CD4-positive, alpha-beta memory T cell (primary cell): ENCODE measurements at regions not wholly inside any gene's neighbourhood (a gene's known extent, or its start where the extent isn't known, plus 50 kb on each side); places are given as distances from the start of the nearest gene placed in this dataset.

Source experiments
- CTCF ChIA-PET: fragments of 350-600 bp; sonication (Branson Sonifier 250); formaldehyde crosslinking; loops from one replicate; lab custom pipeline; 2021; ENCODE audit warnings: inconsistent platforms; ENCODE audit not compliant: partially characterized antibody; lab: Charles Lee
- POLR2A ChIA-PET: fragments of 350-600 bp; sonication (Branson Sonifier 250); formaldehyde crosslinking; loops from one replicate; lab custom pipeline; 2021; ENCODE audit not compliant: partially characterized antibody; lab: Charles Lee
- DNase-seq, 5 donors: peaks; one replicate each; pipeline versions ENCODE4 v3.0.0 to v3.0.0-alpha.2; 2020 to 2022; ENCODE audit warnings: mixed read lengths in 1 of 5
- H3K27ac ChIP-seq: one replicate; pipeline ENCODE4 v1.7.0; 2013; ENCODE audit warnings: low read depth, low read length
- H3K27me3 ChIP-seq: 2 replicates; pipeline ENCODE4 v1.7.0; 2013; ENCODE audit warnings: mild to moderate bottlenecking, low read length, moderate library complexity; ENCODE audit not compliant: insufficient read depth
- H3K36me3 ChIP-seq: 2 replicates; pipeline ENCODE4 v1.7.0; 2013; ENCODE audit warnings: mild to moderate bottlenecking, low read length, moderate library complexity; ENCODE audit not compliant: insufficient read depth
- H3K4me1 ChIP-seq: 2 replicates; pipeline ENCODE4 v1.7.0; 2013; ENCODE audit warnings: mild to moderate bottlenecking, low read length, moderate library complexity; ENCODE audit not compliant: insufficient read depth
- H3K4me3 ChIP-seq, 2 donors: one replicate each; pipeline ENCODE4 v1.7.0; 2013; ENCODE audit warnings: low read length in 2 of 2, mild to moderate bottlenecking in 1 of 2
- H3K9me3 ChIP-seq, 2 donors: one replicate each; pipeline ENCODE4 v1.7.0; 2013; ENCODE audit warnings: low read length in 2 of 2, control low read depth in 1 of 2; ENCODE audit not compliant: control insufficient read depth in 1 of 2
- H3K27ac Mint-ChIP-seq, 7 donors: one replicate each; pipeline ENCODE4 v1.8.0; 2020 to 2021; ENCODE audit warnings: mixed read lengths in 7 of 7, mild to moderate bottlenecking in 6 of 7, inconsistent platforms in 3 of 7, moderate library complexity in 3 of 7
- H3K27me3 Mint-ChIP-seq, 2 donors: one replicate each; pipeline ENCODE4 v1.8.0; 2020 to 2021; ENCODE audit warnings: mixed read lengths in 2 of 2
- H3K36me3 Mint-ChIP-seq, 2 donors: one replicate each; pipeline ENCODE4 v1.8.0; 2020 to 2021; ENCODE audit warnings: mixed read lengths in 2 of 2, inconsistent platforms in 1 of 2, mild to moderate bottlenecking in 1 of 2
- H3K4me1 Mint-ChIP-seq, 4 donors: one replicate each; pipeline ENCODE4 v1.8.0; 2020 to 2021; ENCODE audit warnings: mixed read lengths in 4 of 4, mild to moderate bottlenecking in 1 of 4
- H3K4me3 Mint-ChIP-seq, 8 donors: one replicate each; pipeline ENCODE4 v1.8.0; 2020 to 2021; ENCODE audit warnings: mixed read lengths in 8 of 8, mild to moderate bottlenecking in 7 of 8, moderate library complexity in 6 of 8, inconsistent platforms in 3 of 8
- H3K9me3 Mint-ChIP-seq, 8 donors: one replicate each; pipeline ENCODE4 v1.8.0; 2020 to 2021; ENCODE audit warnings: mixed read lengths in 8 of 8, mild to moderate bottlenecking in 5 of 8, inconsistent platforms in 3 of 8, moderate library complexity in 1 of 8
- intact Hi-C: fragments of 100-400 bp; cut with micrococcal nuclease; formaldehyde crosslinking; loops from one replicate; pipeline ENCODE4 v1.15.1; 2023

- H3K27me3 ChIP-seq, result no peaks in the 10 kb centered on the region
- H3K4me3 ChIP-seq, result no peak overlapping the region
- no peaks in the 10 kb centered on the region for H3K9me3 ChIP-seq
- peaks cover 0 to 16% (median 7%) of the 10 kb centered on the region in 8 donors for H3K9me3 Mint-ChIP-seq
- no peak overlapping the region for H3K27ac Mint-ChIP-seq
- ChIA-PET POLR2A (no interaction called here), CTCF (no interaction called here)
- no peak overlapping the region for H3K4me3 Mint-ChIP-seq
- H3K36me3 ChIP-seq, result no peaks in the 10 kb centered on the region
- H3K4me1 ChIP-seq, result no peaks in the 10 kb centered on the region
- H3K36me3 Mint-ChIP-seq, result no peaks in the 10 kb centered on the region
- no peaks in the 10 kb centered on the region for H3K27me3 Mint-ChIP-seq
- intact Hi-C loops, result no loop called here
- no peak for DNase-seq
- H3K4me1 Mint-ChIP-seq, result no peaks in the 10 kb centered on the region
- H3K27ac ChIP-seq, result no peak overlapping the region
These were observed 1127.6 kb downstream of the ADGRL3 start for GRCh38 chr4:62327612-62328297.

DNA sequence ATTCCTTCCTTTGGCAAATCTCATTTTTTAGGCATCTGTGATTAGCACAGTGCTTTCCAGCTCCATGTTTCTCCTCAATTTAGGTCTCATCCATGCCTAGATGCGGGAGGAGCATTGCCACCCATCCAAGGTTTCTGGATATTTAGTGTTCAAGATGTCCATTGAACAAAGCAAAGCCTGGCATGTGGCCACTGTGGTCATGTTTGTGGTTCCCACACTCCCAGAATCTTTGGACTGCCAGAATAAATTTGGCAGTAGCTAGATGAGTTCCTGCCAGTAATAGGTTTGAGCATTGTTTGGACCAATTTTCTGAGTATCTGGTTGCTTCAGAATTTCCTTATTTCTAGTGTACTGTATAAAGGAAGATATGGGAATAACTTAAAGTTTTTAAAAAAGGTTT lies 1124.1 kb downstream of the ADGRL3 start:
- no peak overlapping the region for H3K27ac Mint-ChIP-seq
- no peaks in the 10 kb centered on the region for H3K27me3 Mint-ChIP-seq
- no peak for DNase-seq
- H3K4me3 Mint-ChIP-seq, result no peak overlapping the region
- H3K4me3 ChIP-seq, result no peak overlapping the region
- no peaks in the 10 kb centered on the region for H3K36me3 Mint-ChIP-seq
- ChIA-PET CTCF (no interaction called here), POLR2A (no interaction called here)
- peaks cover 0 to 3% of the 10 kb centered on the region in 2 donors for H3K9me3 ChIP-seq
- no peak overlapping the region for H3K27ac ChIP-seq
- peaks cover 0 to 13% (median 5%) of the 10 kb centered on the region in 8 donors for H3K9me3 Mint-ChIP-seq
- no peaks in the 10 kb centered on the region for H3K27me3 ChIP-seq
- no peaks in the 10 kb centered on the region for H3K4me1 ChIP-seq
- intact Hi-C loops, result no loop called here
- H3K4me1 Mint-ChIP-seq, result no peaks in the 10 kb centered on the region
- H3K36me3 ChIP-seq, result no peaks in the 10 kb centered on the region

GRCh38 chr4:62320612-62321011 lies 1120.5 kb downstream of the ADGRL3 start:
- Mint-ChIP-seq H3K4me3 (no peak overlapping the region), H3K4me1 (no peaks in the 10 kb centered on the region), H3K27me3 (no peaks in the 10 kb centered on the region), H3K36me3 (no peaks in the 10 kb centered on the region), H3K9me3 (peaks cover 0 to 10% (median 5%) of the 10 kb centered on the region in 8 donors), H3K27ac (no peak overlapping the region)
- CTCF ChIA-PET, result no interaction called here
- POLR2A ChIA-PET, result no interaction called here
- Histone ChIP-seq H3K36me3 (no peaks in the 10 kb centered on the region), H3K27me3 (no peaks in the 10 kb centered on the region), H3K9me3 (peaks cover 0 to 5% of the 10 kb centered on the region in 2 donors), H3K4me1 (no peaks in the 10 kb centered on the region), H3K27ac (no peak overlapping the region), H3K4me3 (no peak overlapping the region)
- intact Hi-C loops, result no loop called here
- DNase-seq, result no peak

- ChIA-PET CTCF (no interaction called here), POLR2A (no interaction called here)
- Histone ChIP-seq H3K27me3 (no peaks in the 10 kb centered on the region), H3K27ac (no peak overlapping the region), H3K4me1 (no peaks in the 10 kb centered on the region), H3K36me3 (no peaks in the 10 kb centered on the region), H3K9me3 (no peaks in the 10 kb centered on the region), H3K4me3 (no peak overlapping the region)
- Mint-ChIP-seq H3K9me3 (peaks cover 2 to 38% (median 22%) of the 10 kb centered on the region in 8 donors), H3K27me3 (no peaks in the 10 kb centered on the region), H3K4me3 (no peak overlapping the region), H3K4me1 (no peaks in the 10 kb centered on the region), H3K36me3 (no peaks in the 10 kb centered on the region), H3K27ac (no peak overlapping the region)
- DNase-seq, result no peak
- intact Hi-C loops, result no loop called here
These were observed 1102.6 kb downstream of the ADGRL3 start for GRCh38 chr4:62302710-62303109.

DNA sequence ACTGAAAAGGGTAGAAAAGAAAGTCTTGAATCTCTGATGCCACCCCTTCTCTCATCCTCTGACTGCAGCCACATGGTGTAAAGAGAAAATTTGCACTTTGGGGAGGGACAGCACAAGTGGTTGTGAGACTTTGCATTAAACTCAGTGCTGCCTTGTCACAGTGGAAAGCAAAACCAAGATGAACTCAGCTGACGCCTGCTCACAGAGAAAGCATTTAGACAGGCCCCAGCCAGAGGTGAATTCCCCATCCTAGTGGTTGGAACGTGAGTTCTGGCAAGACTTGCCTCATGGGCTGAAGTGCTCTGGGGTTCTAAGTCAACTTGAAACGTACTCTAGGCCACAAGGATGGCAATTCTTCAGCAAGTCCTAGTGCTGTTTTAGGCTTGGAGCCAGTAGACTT lies 1101.4 kb downstream of the ADGRL3 start:
- Histone ChIP-seq H3K4me1 (no peaks in the 10 kb centered on the region), H3K27ac (no peak overlapping the region), H3K9me3 (no peaks in the 10 kb centered on the region), H3K36me3 (no peaks in the 10 kb centered on the region), H3K4me3 (no peak overlapping the region), H3K27me3 (no peaks in the 10 kb centered on the region)
- H3K36me3 Mint-ChIP-seq, result no peaks in the 10 kb centered on the region
- peaks cover 5 to 31% (median 19%) of the 10 kb centered on the region in 8 donors for H3K9me3 Mint-ChIP-seq
- H3K27me3 Mint-ChIP-seq, result no peaks in the 10 kb centered on the region
- no peak overlapping the region for H3K27ac Mint-ChIP-seq
- H3K4me3 Mint-ChIP-seq, result no peak overlapping the region
- H3K4me1 Mint-ChIP-seq, result no peaks in the 10 kb centered on the region
- ChIA-PET CTCF (no interaction called here), POLR2A (no interaction called here)
- no peak for DNase-seq
- intact Hi-C loops, result no loop called here

- Histone ChIP-seq H3K27ac (no peak overlapping the region), H3K27me3 (no peaks in the 10 kb centered on the region), H3K36me3 (no peaks in the 10 kb centered on the region), H3K9me3 (no peaks in the 10 kb centered on the region), H3K4me1 (no peaks in the 10 kb centered on the region), H3K4me3 (no peak overlapping the region)
- intact Hi-C loops, result no loop called here
- CTCF ChIA-PET, result interaction anchor here (0.8 kb wide), 1 partner anchor 16 kb away, joined by 3 read pairs; no protein-coding TSS in a partner anchor
- Mint-ChIP-seq H3K9me3 (peaks cover 4 to 22% (median 10%) of the 10 kb centered on the region in 8 donors), H3K4me3 (no peak overlapping the region), H3K27me3 (no peaks in the 10 kb centered on the region), H3K4me1 (no peaks in the 10 kb centered on the region), H3K27ac (no peak overlapping the region), H3K36me3 (no peaks in the 10 kb centered on the region)
- DNase-seq, result no peak
- POLR2A ChIA-PET, result no interaction called here
These were observed 1093.4 kb downstream of the ADGRL3 start for GRCh38 chr4:62293551-62293950.

- peaks cover 4 to 20% (median 9%) of the 10 kb centered on the region in 8 donors for H3K9me3 Mint-ChIP-seq
- H3K4me3 Mint-ChIP-seq, result no peak overlapping the region
- ChIA-PET CTCF (no interaction called here), POLR2A (no interaction called here)
- no peaks in the 10 kb centered on the region for H3K36me3 ChIP-seq
- no peaks in the 10 kb centered on the region for H3K27me3 Mint-ChIP-seq
- H3K9me3 ChIP-seq, result no peaks in the 10 kb centered on the region
- H3K4me1 ChIP-seq, result no peaks in the 10 kb centered on the region
- H3K36me3 Mint-ChIP-seq, result no peaks in the 10 kb centered on the region
- no peak for DNase-seq
- no peaks in the 10 kb centered on the region for H3K27me3 ChIP-seq
- no peak overlapping the region for H3K27ac Mint-ChIP-seq
- H3K27ac ChIP-seq, result no peak overlapping the region
- no peak overlapping the region for H3K4me3 ChIP-seq
- no peaks in the 10 kb centered on the region for H3K4me1 Mint-ChIP-seq
- intact Hi-C loops, result no loop called here
These were observed 1092.8 kb downstream of the ADGRL3 start for GRCh38 chr4:62292911-62293310.
